ENCODE measurements at regions not wholly inside any gene's neighbourhood (a gene's known extent, or its start where the extent isn't known, plus 50 kb on each side); places are given as distances from the start of the nearest gene placed in this dataset.

DNA sequence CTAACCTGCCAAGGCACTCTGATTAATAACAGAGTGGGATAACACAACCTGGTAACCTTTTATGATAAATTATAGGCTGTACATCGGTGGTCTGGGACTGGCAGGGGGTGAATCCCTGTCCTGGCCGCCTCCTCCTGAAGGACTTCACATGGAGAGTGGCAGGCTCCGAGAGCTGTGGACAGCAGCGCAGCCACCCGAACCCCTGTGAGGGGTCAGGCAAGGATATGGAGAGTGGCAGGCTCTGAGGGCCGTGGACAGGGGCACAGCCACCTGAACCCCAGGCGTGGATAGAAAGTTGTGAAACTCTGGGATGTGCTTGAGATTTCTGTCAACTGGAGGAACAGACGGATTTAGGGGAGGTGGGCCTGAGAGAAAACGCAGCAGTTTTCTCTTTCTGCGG is 107.0 kb upstream of the MGMT start:
- 91% methylated on average over 10 of the region's 10 CpGs for WGBS
- DNase-seq (ENCODE audit: low spot score), result no peak
- no peaks in the 10 kb centered on the region for H3K27me3 ChIP-seq (ENCODE audit: control insufficient read depth in 4 of 4, insufficient read depth in 4 of 4, low read length in 3 of 4)
- no peak for TF ChIP-seq FOXA1 (IDR thresholded peaks at IDR 0.05)
- no peak for TF ChIP-seq HNF4G (IDR thresholded peaks at IDR 0.05)
- no peak overlapping the region for H3K4me3 ChIP-seq (ENCODE audit: low read depth in 1 of 3, low read length in 3 of 3)
- peaks cover 3 to 8% (median 7%) of the 10 kb centered on the region in 4 donors for H3K9me3 ChIP-seq (ENCODE audit: control insufficient read depth in 4 of 4, low read length in 3 of 4)
- no peaks in the 10 kb centered on the region for H3K36me3 ChIP-seq (ENCODE audit: control insufficient read depth in 4 of 4, insufficient read depth in 3 of 4, low read depth in 1 of 4, low read length in 3 of 4)
- H3K9ac ChIP-seq (ENCODE audit: low read depth in 1 of 2, low read length in 2 of 2), result no peak overlapping the region
- no peak overlapping the region for H3K27ac ChIP-seq (ENCODE audit: low read depth in 1 of 2, low read length in 2 of 2)
- no peaks in the 10 kb centered on the region for H3K4me1 ChIP-seq (ENCODE audit: control insufficient read depth in 4 of 4, insufficient read depth in 4 of 4, low read length in 3 of 4)

DNA sequence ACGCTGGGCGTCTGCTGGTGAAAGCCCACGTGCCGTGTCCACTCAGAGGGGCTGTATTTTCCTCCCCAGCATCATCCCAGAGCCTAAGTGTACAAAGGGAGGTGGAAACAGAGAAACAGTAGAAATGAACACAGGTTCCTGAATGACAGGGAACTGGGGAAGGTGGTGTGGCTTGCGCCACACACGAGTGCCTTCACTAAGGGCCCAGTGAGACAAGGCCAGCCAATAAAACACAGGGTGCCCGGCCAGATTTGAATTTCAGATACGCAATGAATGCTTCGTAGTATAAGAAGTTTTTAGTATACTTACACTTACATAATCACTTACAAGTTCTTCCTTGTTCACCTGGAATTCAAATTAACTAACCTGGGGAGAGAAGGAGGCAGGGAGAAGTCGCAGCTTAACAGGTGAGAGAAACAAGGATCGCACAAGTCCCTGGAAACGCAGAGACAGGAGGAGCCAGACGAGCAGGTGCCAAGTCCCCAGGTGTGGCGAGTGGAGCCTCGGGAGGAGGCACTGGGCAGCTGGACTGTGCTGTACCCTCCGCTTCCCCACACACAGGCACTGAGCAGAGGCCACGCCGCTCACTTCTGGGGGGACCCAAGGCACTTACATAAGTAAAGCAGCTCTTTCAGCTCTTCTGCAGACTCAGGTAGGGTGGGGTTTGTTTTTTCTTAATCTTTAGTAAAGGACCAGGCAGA is 105.2 kb upstream of the MGMT start:
- no peak overlapping the region for H3K4me3 ChIP-seq (ENCODE audit: low read depth in 1 of 3, low read length in 3 of 3)
- no peak overlapping the region for H3K9ac ChIP-seq (ENCODE audit: low read depth in 1 of 2, low read length in 2 of 2)
- no peaks in the 10 kb centered on the region for H3K4me1 ChIP-seq (ENCODE audit: control insufficient read depth in 4 of 4, insufficient read depth in 4 of 4, low read length in 3 of 4)
- no peak overlapping the region for H3K27ac ChIP-seq (ENCODE audit: low read depth in 1 of 2, low read length in 2 of 2)
- no peaks in the 10 kb centered on the region for H3K36me3 ChIP-seq (ENCODE audit: control insufficient read depth in 4 of 4, insufficient read depth in 3 of 4, low read depth in 1 of 4, low read length in 3 of 4)
- TF ChIP-seq ZBTB33 (IDR thresholded peaks at IDR 0.05) (no peak), REST (IDR thresholded peaks at IDR 0.05) (no peak), JUND (IDR thresholded peaks at IDR 0.05) (no peak), YY1 (IDR thresholded peaks at IDR 0.05) (no peak), EGR1 (IDR thresholded peaks at IDR 0.05; ENCODE audit: low read depth in 2 of 2) (no peak), CTCF (IDR thresholded peaks at IDR 0.05; ENCODE audit: low read depth, low read length, missing input control) (no peak), HNF4A (conservative IDR thresholded peaks at IDR 0.05) (no peak), NR2F2 (IDR thresholded peaks at IDR 0.05) (no peak), FOXA1 (IDR thresholded peaks at IDR 0.05) (no peak), RXRA (IDR thresholded peaks at IDR 0.05) (no peak), SP1 (IDR thresholded peaks at IDR 0.05) (no peak), MAX (IDR thresholded peaks at IDR 0.05) (no peak), TAF1 (conservative IDR thresholded peaks at IDR 0.05) (no peak), GABPA (IDR thresholded peaks at IDR 0.05 in 1 of 2, conservative IDR thresholded peaks at IDR 0.05 in 1 of 2) (no peak), RAD21 (IDR thresholded peaks at IDR 0.05) (no peak), HNF4G (IDR thresholded peaks at IDR 0.05) (no peak), FOXA2 (IDR thresholded peaks at IDR 0.05) (no peak), ATF3 (IDR thresholded peaks at IDR 0.05) (no peak)
- H3K9me3 ChIP-seq (ENCODE audit: control insufficient read depth in 4 of 4, low read length in 3 of 4), result peaks cover 2 to 5% (median 2%) of the 10 kb centered on the region in 4 donors
- DNase-seq (ENCODE audit: low spot score), result no peak
- 93% methylated on average over 18 of the region's 18 CpGs for WGBS
- no peaks in the 10 kb centered on the region for H3K27me3 ChIP-seq (ENCODE audit: control insufficient read depth in 4 of 4, insufficient read depth in 4 of 4, low read length in 3 of 4)

Data from liver (tissue), 8 donors.